ENCODE measurements at regions not wholly inside any gene's neighbourhood (a gene's known extent, or its start where the extent isn't known, plus 50 kb on each side); places are given as distances from the start of the nearest gene placed in this dataset.

DNA sequence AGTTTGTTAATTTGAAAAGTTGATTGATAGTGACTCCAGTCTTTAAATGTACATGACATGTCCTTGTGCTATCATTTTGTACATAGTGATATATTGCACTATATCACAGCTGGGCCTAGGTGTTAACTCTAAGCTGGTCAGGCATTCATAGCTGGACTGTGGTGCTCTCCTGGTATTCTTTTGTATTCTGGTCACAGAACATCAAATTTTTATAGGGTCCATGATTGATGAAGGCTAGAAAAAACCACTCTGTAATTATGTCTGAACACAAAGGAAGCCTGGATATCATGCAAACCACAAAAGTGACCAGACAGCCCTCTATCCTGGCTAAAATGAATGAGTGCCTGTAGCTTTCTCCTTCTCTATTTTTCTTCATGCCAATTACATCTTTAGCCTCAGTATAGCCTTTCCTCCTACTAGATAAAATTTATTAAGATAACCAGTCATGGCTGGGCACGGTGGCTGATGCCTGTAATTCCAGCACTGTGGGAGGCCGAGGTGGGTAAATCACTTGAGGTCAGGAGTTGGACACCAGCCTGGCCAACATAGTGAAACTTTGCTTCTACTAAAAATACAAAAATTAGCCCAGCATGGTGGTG, 134.9 kb upstream of the B3GALT2 start:
- H3K27me3 ChIP-seq = no peaks in the 10 kb centered on the region
- no peaks in the 10 kb centered on the region for H3K36me3 ChIP-seq
- WGBS = 90% methylated on average over 2 of the region's 2 CpGs
- H3K4me3 ChIP-seq = no peak overlapping the region
- DNase-seq (ENCODE audit: low spot score in 2 of 2) = no peak
- no peak overlapping the region for H3K27ac ChIP-seq
- H3K9me3 ChIP-seq = peaks cover 14% of the 10 kb centered on the region
- no peak for TF ChIP-seq POLR2AphosphoS5 (IDR thresholded peaks at IDR 0.05)
- H3K4me1 ChIP-seq = no peaks in the 10 kb centered on the region

DNA sequence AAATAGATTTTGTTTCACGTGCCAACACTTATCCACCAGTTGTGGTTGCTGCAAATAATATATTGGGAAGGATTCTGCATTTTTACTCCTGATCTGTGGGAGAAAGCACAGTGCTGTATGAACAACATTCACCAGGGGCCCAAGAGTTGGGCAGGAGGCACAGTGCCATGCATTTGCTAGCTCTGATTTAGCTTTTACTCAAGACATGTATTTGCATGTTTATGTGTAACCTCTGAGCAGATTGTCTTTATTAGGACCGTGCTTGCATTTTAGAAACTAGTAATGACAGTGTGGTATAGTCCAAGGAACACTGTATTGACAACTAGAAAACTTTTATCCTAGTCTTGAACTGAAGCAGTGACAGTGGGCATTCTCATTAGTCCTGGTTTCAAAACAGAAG, 133.9 kb upstream of the B3GALT2 start:
- Histone ChIP-seq H3K36me3 (no peaks in the 10 kb centered on the region), H3K9me3 (peaks cover 10% of the 10 kb centered on the region), H3K4me1 (no peaks in the 10 kb centered on the region), H3K27ac (no peak overlapping the region), H3K4me3 (no peak overlapping the region), H3K27me3 (no peaks in the 10 kb centered on the region)
- no peak for DNase-seq (ENCODE audit: low spot score in 2 of 2)
- TF ChIP-seq POLR2AphosphoS5 (IDR thresholded peaks at IDR 0.05) (no peak), POLR2A (IDR thresholded peaks at IDR 0.05) (no peak), EP300 (IDR thresholded peaks at IDR 0.05) (no peak)
- TF ChIP-seq, protein P1, sequence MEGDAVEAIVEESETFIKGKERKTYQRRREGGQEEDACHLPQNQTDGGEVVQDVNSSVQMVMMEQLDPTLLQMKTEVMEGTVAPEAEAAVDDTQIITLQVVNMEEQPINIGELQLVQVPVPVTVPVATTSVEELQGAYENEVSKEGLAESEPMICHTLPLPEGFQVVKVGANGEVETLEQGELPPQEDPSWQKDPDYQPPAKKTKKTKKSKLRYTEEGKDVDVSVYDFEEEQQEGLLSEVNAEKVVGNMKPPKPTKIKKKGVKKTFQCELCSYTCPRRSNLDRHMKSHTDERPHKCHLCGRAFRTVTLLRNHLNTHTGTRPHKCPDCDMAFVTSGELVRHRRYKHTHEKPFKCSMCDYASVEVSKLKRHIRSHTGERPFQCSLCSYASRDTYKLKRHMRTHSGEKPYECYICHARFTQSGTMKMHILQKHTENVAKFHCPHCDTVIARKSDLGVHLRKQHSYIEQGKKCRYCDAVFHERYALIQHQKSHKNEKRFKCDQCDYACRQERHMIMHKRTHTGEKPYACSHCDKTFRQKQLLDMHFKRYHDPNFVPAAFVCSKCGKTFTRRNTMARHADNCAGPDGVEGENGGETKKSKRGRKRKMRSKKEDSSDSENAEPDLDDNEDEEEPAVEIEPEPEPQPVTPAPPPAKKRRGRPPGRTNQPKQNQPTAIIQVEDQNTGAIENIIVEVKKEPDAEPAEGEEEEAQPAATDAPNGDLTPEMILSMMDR (IDR thresholded peaks at IDR 0.05) = no peak
- 22% methylated on average over 2 of the region's 2 CpGs for WGBS

DNA sequence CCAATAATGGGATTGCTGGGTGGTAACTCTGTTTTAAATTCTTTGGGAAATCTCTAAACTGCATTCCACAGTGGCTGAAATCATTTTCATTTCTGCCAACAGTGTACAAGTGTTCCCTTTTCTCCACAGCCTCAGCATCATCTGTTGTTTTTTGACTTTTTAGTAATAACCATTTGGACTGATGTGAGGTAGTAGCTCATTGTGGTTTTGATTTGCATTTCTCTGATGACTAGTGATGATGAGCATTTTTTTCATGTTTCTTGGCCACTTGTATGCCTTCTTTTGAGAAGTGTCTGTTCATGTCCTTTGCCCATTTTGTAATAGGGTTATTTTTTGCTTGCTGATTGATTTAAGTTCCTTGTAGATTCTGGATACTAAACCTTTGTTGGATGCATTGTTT, 131.9 kb upstream of the B3GALT2 start:
- no peaks in the 10 kb centered on the region for H3K4me1 ChIP-seq
- H3K27ac ChIP-seq = no peak overlapping the region
- H3K9me3 ChIP-seq = peaks cover 10% of the 10 kb centered on the region
- H3K36me3 ChIP-seq = no peaks in the 10 kb centered on the region
- H3K27me3 ChIP-seq = no peaks in the 10 kb centered on the region
- no peak for DNase-seq (ENCODE audit: low spot score in 2 of 2)
- no peak overlapping the region for H3K4me3 ChIP-seq
- TF ChIP-seq POLR2A (IDR thresholded peaks at IDR 0.05) (no peak), EP300 (IDR thresholded peaks at IDR 0.05) (no peak), POLR2AphosphoS5 (IDR thresholded peaks at IDR 0.05) (no peak)
- TF ChIP-seq, protein P1 (IDR thresholded peaks at IDR 0.05) = no peak

DNA sequence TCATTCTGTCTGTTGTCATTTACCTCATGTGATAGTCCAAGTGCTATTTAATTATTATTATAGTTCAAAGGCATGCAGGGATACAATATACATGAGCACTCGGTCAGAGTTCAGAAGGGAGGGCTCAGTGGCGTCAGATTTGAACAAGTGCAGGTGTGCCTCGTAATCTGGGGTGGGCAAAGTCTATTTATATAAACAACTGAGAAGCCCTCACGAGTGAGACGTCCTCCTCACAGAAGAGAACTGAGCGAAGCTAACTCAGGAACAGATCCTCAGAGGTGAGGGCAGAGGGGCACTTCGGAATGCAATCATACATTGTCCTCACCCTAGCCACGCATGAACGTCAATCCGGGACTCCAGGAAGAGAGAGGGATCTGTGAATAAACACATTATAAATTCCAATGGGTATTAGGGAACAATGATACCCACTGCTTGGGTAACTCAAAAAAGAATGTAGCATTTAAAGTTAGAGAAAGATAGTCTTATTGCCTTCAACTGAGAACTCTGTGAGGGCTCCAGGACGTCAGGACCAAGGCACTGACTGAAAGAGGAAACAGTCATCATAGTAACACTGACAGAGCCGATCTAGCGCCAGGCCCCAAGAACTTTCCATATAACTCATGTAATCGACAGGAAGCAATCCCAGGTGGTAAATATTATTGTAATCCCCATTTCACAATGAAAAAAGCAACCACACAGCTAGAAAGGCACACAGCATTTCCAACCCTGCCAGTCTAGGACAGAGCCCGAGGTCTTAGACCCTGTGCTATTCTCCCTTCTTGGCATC, 127.1 kb upstream of the B3GALT2 start:
- WGBS = 79% methylated on average over 15 of the region's 15 CpGs
- no peak overlapping the region for H3K4me3 ChIP-seq
- no peak for DNase-seq (ENCODE audit: low spot score in 2 of 2)
- no peaks in the 10 kb centered on the region for H3K4me1 ChIP-seq
- TF ChIP-seq POLR2AphosphoS5 (IDR thresholded peaks at IDR 0.05) = no peak
- TF ChIP-seq EP300 (IDR thresholded peaks at IDR 0.05) = no peak
- no peak for TF ChIP-seq POLR2A (IDR thresholded peaks at IDR 0.05)
- TF ChIP-seq, protein P1 (IDR thresholded peaks at IDR 0.05) = no peak
- no peaks in the 10 kb centered on the region for H3K27me3 ChIP-seq
- H3K36me3 ChIP-seq = no peaks in the 10 kb centered on the region
- H3K27ac ChIP-seq = no peak overlapping the region
- peaks cover 2% of the 10 kb centered on the region for H3K9me3 ChIP-seq

DNA sequence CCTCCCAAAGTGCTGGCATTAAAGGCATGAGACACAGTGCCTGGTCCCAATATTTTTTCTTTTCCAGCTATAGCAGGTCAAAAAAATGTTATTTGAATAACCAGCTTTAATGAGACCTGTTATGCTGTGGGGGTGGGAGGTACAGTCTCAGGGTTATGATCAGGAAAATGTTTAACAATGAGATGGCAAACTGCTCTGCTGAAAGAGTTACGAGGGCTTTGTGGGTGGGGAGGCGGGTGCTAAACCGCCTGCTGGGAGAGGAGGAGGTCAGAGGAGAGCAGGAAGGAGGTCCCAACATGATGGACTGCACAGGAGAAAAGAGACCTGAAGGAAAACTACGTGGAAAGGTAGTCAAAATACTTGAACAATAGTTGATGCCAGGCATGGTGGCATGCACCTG, 126.0 kb upstream of the B3GALT2 start:
- TF ChIP-seq, protein P1 (IDR thresholded peaks at IDR 0.05) = no peak
- no peak for TF ChIP-seq POLR2AphosphoS5 (IDR thresholded peaks at IDR 0.05)
- TF ChIP-seq EP300 (IDR thresholded peaks at IDR 0.05) = no peak
- no peak for TF ChIP-seq POLR2A (IDR thresholded peaks at IDR 0.05)
- Histone ChIP-seq H3K36me3 (no peaks in the 10 kb centered on the region), H3K4me3 (no peak overlapping the region), H3K9me3 (no peaks in the 10 kb centered on the region), H3K27ac (no peak overlapping the region), H3K27me3 (no peaks in the 10 kb centered on the region), H3K4me1 (no peaks in the 10 kb centered on the region)
- no peak for DNase-seq (ENCODE audit: low spot score in 2 of 2)
- 72% methylated on average over 4 of the region's 4 CpGs for WGBS
